HG02763 (cell line): ENCODE measurements at regions not wholly inside any gene's neighbourhood (a gene's known extent, or its start where the extent isn't known, plus 50 kb on each side); places are given as distances from the start of the nearest gene placed in this dataset.
"Not testable (repeated sequence)": the region's sequence is repeated elsewhere in the genome, so short reads cannot be mapped to it uniquely, and the experiment has no call there.

Experiments used
- ATAC-seq: cut with Tn5 transposase; IDR thresholded peaks from one replicate; pipeline ENCODE4 v1.9.1; 2021; ENCODE audit warnings: mild to moderate bottlenecking, moderate library complexity; ENCODE audit not compliant: unreplicated experiment

DNA sequence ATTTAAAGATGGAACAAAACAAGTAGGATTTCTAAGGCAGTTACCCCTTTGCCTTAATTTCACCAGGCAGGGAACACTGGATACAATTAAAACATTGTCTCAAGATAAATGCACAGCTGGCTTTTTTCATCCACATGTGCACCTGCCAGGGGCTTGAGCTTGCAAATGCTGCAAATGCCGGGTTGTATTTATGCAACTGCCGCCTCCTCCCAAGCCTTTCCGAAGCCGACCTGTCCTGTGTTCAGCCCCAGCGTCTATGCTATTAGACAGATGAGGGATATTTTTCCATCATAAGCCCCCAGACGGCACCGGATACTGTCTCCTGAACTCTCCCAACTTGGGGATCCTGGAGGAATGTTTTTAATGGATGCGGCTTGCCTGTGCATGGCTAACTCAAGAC lies 251.6 kb downstream of the CRLF2 start:
- no peak for ATAC-seq

DNA sequence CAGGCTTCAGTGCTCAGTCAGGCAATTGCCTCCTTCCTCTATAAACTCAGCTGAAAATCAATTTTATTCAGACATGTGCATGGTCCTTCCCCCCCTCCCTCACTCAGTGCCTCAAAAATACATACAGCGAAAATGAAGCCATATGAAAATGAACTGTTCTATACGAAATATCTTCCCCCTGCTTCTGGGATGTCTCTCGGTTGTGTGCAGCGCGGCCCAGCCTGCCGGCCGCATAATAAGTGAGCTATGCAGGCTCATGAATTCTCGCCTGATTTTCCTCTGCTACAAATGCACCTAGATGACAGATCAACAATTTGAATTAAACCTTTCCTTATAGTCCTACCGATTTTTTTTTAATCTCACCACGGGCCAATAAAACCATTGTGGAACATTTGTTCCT lies 252.9 kb downstream of the CRLF2 start:
- no peak for ATAC-seq

DNA sequence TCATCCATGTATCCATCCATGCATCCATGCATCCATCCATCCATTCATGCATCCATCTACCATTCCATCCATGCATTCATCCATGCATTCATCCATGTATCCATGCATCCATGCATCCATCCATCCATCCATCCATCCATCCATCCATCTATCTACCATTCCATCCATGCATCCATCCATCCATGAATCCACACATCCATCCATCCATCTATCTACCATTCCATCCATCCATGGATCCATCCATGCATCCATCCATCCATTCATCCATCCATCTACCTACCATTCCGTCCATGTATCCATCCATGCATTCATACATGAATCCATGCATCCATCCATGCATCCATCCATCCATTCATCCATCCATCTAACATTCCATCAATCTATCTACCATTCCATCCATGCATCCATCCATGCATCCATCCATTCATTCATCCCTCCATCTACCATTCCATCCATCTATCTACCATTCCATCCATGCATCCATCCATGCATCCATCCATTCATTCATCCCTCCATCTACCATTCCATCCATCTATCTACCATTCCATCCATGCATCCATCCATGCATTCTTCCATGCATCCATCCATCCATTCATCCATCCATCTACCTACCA lies 257.2 kb downstream of the CRLF2 start:
- ATAC-seq: not testable (repeated sequence)

DNA sequence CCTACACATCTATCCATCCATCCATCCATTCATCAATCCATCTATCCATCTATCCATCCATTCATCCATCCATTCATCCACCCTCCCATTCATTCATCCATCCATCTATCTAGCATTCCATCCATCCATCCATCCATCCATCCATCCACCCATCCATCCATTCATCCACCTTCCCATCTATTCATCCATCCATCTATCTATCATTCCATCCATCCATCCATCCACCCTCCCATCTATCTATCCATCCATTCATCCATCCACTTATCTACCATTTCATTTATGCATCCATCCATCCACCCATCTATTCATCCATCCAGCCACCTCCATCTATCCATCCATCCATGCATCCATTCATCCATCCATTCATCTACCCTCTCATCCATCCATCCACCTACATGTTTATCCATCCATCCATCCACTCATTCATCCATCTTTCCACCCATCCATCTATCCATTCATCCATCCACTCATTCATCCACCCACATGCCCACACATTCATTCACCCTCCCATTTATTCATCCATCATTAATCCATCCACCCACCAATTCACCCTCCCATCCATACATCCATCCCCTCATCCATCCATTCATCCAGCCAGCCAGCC lies 258.5 kb downstream of the CRLF2 start:
- no peak for ATAC-seq

DNA sequence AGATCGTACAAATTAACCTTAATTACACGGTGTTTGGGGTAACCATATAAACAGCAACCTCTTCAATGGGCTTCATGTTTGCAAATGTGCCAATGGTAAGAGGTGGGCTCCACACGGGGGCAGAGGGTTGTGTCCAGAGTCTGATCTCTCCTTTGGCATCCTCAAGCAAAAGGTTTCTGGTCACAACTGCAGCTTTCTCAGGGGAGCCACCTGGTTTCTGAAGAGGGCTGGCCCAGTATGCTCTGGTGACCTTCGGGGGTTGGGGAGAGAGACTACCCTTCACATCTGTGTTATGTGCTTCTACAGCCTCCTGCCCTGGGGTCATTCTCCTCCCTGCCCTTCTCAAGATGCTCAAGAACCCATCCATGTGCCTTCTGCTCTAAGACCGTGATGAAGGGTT lies 259.6 kb downstream of the CRLF2 start:
- no peak for ATAC-seq

DNA sequence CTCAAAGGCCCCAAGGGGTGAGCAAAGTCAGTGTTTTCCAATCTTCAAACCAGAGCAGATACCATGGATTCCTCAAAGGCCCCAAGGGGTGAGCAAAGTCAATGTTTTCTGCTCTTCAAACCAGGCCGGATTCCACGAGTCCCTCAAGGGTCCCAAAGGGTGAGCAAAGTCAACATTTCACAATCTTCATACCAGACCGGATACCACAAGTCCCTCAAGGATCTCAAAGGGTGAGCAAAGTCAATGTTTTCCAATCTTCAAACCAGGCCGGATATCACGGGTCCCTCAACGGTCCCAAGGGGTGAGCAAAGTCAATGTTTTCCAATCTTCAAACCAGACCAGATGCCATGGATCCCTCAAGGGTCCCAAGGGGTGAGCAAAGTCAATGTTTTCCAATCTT lies 265.2 kb downstream of the CRLF2 start:
- ATAC-seq: not testable (repeated sequence)

DNA sequence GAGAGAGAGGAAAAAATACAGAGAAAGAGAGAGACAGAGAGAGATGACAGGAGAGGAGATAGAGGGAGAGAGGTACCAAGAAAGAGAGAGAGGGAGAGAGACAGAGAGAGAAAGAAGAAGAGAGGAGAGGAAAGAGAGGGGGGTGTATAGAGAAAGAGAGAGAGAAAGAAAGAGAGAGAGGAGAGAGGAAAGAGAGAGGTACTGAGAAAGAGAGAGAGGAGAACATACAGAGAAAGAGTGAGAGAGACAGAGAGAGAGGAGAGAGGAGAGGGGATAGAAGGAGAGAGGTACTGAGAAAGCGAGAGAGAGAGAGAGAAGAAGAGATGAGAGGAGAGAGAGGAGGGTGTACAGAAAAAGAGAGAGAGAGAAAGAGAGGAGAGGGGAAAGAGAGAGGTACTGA lies 269.4 kb downstream of the CRLF2 start:
- no peak for ATAC-seq

DNA sequence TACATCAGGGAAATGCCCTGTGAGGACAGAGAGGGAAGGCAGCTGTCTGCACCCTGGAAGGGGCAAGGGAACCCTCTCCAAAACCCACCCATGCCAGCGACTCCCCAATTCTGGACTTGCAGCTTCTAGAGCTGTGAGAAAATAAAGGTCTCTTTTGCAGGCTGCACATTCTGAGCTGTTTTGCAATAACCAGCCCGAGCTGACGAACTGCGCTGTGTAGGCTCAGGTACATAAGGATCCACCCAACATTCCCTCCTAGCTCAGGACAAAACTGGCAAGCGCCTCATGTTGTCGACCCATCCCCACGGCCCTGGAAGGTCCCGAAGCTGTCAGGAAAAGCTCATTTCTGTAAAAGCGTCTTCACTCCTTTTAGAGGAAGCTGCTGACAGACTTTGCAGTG lies 271.8 kb downstream of the CRLF2 start:
- ATAC-seq: no peak

DNA sequence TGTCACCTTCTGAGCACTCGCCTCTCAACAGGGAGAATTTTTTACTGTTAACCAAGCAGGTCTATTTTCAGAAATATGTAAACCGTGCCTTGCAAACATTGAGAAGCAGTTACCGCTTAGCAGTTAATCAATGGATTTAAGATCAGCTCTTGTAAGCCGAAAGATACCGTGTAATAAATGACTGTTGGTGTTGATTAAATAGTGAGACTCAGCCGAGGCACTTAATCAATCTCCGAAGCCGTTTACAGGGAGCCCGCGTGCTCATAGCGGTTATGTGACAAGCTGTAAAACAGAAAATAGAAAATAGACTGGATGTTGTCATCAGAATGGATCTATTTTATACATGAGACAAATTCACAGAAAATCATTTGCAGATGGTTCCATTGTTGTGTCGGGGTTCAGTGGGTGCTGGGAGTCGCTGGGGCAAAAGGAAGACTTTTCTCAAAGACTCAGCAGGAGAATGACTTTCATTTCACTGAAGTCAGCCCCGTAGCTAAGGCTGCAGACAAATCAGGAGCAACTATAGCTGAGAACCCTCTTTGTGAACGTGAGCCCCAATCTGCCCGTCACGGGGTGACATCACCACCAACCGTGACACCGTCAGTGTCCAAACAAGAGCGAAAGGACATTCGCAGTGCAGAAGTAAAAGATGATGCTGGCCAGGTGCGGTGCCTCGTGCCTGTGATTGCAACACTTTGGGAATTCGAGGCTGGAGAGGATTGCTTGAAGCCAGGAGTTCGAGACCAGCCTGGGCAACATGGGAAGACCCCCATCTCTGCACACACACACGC lies 275.3 kb downstream of the CRLF2 start:
- ATAC-seq: no peak

DNA sequence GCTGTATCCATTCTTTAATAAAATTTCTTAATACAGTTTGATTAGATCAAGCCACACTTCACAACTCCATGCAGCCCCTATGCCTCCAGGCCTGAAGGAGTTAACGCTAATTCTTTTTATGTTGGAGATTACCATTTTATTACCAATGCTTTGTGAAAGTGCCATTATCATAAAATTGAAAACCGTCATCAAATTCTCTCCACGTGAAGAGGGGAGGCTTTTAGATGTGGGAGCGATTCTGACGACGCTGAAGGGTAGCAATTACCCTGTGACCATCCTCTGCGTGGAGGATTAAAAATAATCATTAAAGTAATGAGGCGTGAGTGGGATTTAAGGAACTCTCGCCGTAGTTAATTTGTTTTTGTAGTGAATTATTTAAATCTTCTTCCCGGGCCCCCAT lies 278.8 kb downstream of the CRLF2 start:
- ATAC-seq: no peak

DNA sequence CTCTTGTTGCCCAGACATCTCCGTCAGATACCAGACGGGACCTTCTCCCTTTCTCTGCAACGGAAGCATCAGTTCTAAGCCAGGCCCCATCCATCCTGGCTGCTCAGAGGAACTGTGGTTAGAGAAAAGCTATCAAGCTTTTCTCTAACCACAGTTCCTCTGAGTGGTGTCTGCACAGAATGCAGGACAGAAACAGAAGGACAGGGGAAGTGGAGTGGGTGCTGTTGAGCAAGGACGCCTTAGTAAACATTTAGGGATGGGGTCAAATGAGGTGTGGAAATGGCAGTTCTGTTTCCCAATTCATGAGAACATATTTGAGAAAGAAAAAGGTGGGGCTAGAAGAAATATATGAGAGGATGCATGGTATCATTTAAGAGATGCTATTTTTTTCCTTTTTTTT lies 283.8 kb downstream of the CRLF2 start:
- ATAC-seq: no peak

DNA sequence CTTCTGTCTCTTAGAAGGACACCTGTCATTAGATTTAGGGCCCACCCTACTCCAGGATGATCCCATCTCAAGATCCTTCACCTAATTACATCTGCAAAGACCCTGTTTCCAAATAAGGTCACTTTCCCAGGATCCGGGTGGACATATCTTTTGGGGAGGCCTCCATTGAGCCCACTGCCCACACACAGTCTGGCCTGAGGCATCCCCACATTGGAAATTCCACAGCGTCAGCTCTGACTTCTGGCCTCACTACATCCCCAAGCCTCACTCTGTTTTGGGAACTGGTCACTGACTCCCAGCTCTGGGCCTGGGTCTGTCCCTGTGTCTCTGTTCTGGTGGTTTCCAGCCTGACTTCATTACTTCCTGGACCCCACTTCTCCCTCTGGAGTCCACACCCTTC lies 285.5 kb downstream of the CRLF2 start:
- ATAC-seq: no peak

DNA sequence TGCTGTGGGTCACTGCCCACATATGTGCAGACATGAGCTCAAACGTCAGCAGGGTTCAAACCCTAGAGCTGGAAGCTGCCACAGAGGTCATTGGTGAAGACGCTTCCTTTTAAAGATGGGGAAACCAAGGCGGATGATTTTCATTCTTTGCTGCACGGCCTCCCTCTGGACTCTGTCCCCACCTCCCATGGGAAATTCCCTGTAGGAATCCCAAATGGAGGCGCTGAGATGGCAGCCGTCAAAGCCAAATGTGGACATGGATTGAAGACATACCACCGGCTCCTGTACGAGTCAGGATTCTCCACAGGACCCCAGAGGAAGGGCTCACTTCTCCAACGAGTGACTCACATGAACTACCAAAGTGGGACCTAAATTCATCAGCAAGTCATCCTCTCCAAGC lies 286.4 kb downstream of the CRLF2 start:
- no peak for ATAC-seq

DNA sequence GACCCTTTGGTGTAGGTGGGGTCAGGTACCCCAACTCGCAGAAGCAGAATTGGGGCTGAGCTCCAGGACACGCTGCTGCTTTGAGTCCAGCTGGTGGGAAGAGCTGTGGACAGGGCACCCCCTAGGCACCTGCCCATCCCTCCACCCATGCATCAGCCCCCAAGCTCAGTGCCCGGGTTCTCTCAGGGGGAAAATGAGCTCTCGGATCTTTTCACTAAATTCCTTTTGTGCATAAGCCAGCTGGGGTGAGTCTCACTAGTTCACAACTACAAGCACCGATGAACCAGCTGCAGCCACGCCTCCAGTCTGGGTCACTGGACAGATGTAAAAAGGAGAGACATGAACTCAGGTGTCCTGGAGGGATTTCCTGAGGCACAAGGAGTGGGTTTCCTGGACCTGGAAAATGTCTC lies 286.8 kb downstream of the CRLF2 start:
- no peak for ATAC-seq

DNA sequence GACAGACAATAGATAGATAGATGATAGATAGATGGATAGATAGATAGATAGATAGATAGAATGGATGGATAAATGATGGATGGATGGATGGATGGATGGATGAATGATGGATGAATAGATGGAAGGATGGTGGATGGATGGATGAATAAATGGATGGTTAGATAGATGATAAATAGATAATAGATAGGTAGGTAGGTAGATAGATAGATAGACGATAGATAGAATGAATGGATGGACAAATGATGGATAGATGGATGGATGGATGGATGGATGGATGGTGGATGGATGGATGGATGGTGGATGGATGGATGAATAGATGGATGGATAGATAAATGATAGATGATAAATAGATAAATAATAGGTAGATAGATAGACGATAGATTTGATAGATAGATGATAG lies 287.4 kb downstream of the CRLF2 start:
- ATAC-seq: no peak

DNA sequence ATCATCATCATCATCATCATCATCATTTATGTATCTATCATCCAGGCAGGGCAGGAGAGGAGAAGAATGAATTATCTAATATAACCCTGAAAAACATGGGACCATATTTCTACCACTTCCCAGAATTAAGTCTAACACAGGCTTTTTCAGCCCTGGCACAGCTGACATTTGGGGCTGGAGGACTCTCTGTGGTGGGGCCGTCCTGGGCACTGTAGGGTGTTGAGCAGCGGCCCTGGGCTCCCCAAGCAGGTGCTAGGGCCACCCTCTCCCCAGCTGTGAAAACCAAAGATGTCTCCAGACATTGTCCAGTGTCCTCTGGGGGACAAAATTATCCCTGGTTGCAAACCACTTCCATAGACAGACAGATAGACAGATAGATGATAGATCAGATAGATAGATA lies 288.4 kb downstream of the CRLF2 start:
- ATAC-seq: no peak

DNA sequence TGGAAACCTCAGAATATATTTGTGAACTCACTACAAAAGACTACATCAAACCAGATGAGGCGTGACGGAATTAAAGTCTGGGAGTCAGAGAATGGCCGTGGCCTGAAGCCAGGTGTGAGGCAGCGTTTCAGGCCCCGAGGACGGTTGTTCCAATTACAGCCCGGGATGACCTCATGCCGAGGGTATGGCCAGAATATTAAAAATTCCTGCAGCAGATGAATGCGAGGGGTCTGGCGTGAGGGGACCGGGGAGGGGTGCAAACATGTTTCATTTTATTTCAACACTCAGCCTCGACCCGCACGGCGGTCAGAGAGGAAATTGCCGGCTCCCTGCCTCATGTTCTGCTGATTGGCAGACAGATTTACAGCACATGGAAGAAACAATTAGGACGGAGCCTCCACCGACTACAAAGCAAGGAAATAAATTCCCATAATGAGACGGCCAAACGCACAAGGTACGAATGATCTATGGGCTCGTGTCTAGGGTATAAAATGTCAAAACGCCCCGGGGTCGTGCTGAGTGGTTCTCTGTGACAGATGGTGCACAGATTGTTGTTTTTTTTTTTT lies 289.7 kb downstream of the SHOX start:
- no peak for ATAC-seq

DNA sequence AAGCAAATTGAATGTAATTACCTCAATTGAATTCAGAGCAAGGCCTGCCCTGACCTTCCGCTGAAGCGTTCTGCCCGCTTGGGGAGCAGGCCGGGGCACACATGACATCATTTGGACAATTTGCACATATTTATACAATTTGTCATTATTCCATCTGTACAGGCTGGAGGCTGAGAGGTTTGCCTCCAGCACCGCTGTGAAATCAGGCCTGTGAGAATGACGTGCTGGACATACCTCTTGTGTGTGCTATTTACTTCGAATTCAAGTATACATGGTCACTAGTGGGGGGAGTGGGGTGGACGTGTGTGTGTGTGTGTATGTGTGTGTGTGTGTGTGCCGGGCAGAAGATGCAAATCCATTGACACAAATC lies 285.6 kb downstream of the SHOX start:
- ATAC-seq: no peak

DNA sequence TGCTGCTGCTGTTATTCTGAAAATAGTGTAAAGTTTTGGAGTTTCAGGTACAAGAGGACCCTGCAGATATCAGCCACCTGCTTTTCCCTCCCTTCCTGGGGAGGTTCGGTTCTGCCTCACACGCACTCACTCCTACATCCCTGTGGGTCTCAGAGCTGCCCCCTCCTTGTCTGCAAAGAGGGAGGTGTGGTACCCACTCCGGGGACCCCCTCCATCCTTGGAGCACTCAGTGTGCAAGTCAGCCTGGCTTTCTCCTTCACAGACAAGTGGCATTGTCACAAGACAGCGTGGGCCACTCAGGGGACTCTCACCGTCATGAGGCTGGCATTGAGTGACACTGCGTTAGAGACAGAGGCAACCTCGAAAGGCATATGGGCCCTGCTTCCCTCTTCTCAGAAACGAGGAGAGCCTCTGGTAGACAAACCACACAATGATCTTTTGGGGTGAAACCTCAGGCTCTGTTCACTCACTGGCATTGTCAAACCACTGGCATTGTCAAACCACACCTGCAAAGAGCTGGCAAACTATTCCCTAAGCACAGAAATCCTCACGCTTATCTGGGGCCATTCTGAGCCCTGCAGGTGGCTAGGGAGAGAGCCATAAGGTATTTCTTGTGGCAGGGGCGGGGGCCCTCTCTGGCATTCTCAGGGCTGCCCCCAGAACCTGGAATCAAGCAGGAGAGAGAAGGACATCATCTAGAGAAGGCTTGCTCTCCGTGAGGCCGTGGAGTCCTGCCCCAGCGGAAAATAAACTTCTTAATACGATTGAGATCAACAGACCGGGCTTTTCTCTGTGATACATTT lies 285.0 kb downstream of the SHOX start:
- ATAC-seq: no peak

DNA sequence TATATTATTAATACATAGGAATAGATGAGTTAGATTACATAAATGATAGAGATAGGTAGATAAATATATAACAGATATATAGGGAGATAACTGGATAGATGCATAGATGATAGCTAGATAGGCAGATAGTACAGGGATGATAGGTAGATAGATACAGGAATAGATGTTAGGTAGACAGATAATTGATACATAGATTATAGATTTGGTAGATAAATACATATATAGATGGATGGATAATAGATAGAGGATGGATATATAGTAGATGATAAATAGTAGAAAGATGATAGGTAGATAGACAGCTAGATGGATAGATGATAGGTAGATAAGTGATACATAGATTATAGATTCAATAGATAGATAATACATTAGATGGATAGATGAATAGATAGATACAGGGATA lies 283.6 kb downstream of the SHOX start:
- no peak for ATAC-seq

DNA sequence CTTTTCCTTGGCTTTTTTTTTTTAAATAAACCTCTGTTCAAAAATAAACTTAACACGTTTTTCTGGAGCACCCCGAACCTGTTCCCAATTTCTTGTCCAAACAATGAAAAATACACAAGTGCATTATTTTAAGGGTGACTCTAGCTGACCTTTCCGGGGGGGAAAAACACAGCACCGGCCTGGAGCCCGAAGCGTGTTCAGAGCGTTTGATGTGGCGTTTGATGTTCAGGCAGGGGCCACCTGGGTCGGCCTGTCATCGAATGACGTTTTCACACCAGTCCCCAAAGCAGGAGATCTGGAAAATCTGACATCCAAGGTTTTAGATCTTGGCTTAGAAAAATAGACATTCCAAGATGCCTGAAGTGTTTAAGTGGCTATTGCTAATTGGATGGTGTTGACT lies 282.1 kb downstream of the SHOX start:
- no peak for ATAC-seq
